HG03558 (cell line): ENCODE measurements at regions not wholly inside any gene's neighbourhood (a gene's known extent, or its start where the extent isn't known, plus 50 kb on each side); places are given as distances from the start of the nearest gene placed in this dataset.

Experiments used
- ATAC-seq: cut with Tn5 transposase; IDR thresholded peaks from one replicate; pipeline ENCODE4 v1.9.1; 2021; ENCODE audit warnings: moderate number of reproducible peaks; ENCODE audit not compliant: unreplicated experiment; ENCODE audit errors: extremely low read depth

GRCh38 chr10:78898341-78899097 lies 170.2 kb upstream of the ZMIZ1 start:
- no peak for ATAC-seq

GRCh38 chr10:78899098-78899754 lies 169.5 kb upstream of the ZMIZ1 start:
- ATAC-seq, result no peak

- no peak for ATAC-seq
Observed at GRCh38 chr10:78899996-78900714, 168.6 kb upstream of the ZMIZ1 start.

GRCh38 chr10:78900715-78901430 lies 167.9 kb upstream of the ZMIZ1 start:
- ATAC-seq, result no peak

- ATAC-seq, result no peak
Observed at GRCh38 chr10:78901694-78902093, 167.1 kb upstream of the ZMIZ1 start.

- ATAC-seq, result no peak
Observed at GRCh38 chr10:78902815-78903214, 166.0 kb upstream of the ZMIZ1 start.

GRCh38 chr10:78903341-78903940 lies 165.3 kb upstream of the ZMIZ1 start:
- no peak for ATAC-seq

GRCh38 chr10:78904196-78904595 lies 164.6 kb upstream of the ZMIZ1 start:
- no peak for ATAC-seq

GRCh38 chr10:78905015-78905956 lies 163.5 kb upstream of the ZMIZ1 start:
- no peak for ATAC-seq

GRCh38 chr10:78905957-78906308 lies 162.8 kb upstream of the ZMIZ1 start:
- ATAC-seq, result no peak

- no peak for ATAC-seq
Observed at GRCh38 chr10:78906734-78907390, 161.9 kb upstream of the ZMIZ1 start.

- ATAC-seq, result no peak
Observed at GRCh38 chr10:78907551-78908211, 161.1 kb upstream of the ZMIZ1 start.

- ATAC-seq, result no peak
Observed at GRCh38 chr10:78909221-78909620, 159.5 kb upstream of the ZMIZ1 start.

- ATAC-seq, result no peak
Observed at GRCh38 chr10:78910021-78910420, 158.7 kb upstream of the ZMIZ1 start.

- ATAC-seq, result no peak
Observed at GRCh38 chr10:78910476-78910875, 158.3 kb upstream of the ZMIZ1 start.

- ATAC-seq, result no peak
Observed at GRCh38 chr10:78910886-78911285, 157.9 kb upstream of the ZMIZ1 start.

GRCh38 chr10:78911533-78912340 lies 157.0 kb upstream of the ZMIZ1 start:
- no peak for ATAC-seq
